ENCODE measurements at regions not wholly inside any gene's neighbourhood (a gene's known extent, or its start where the extent isn't known, plus 50 kb on each side); places are given as distances from the start of the nearest gene placed in this dataset.

DNA sequence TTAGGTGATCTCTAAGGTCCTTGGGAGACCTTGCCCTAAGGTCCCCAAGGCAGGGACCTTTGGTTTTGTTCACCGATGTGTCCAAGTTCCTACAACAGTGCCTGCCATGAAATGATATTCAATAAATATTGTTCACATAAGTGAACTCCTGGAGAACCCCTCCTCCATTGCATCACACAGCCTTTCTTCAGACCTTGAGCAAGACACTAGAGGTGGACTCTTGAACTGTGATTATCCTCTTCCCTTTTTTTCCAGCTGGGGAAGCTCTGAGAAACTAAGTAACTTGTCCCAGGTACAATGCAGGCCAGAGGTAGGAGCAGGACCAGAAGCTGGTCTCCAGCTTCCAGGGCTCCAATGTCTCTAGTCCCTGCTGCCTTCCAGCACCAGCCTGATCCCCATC lies 76.6 kb upstream of the LMO1 start:
- H3K9me3 ChIP-seq (ENCODE audit: severe bottlenecking): no peaks in the 10 kb centered on the region
- H3K36me3 ChIP-seq: no peaks in the 10 kb centered on the region
- no peak overlapping the region for H3K27ac ChIP-seq
- H3K27me3 ChIP-seq (ENCODE audit: insufficient read depth, low read depth, severe bottlenecking): no peaks in the 10 kb centered on the region
- DNase-seq: no peak
- TF ChIP-seq, protein P1, sequence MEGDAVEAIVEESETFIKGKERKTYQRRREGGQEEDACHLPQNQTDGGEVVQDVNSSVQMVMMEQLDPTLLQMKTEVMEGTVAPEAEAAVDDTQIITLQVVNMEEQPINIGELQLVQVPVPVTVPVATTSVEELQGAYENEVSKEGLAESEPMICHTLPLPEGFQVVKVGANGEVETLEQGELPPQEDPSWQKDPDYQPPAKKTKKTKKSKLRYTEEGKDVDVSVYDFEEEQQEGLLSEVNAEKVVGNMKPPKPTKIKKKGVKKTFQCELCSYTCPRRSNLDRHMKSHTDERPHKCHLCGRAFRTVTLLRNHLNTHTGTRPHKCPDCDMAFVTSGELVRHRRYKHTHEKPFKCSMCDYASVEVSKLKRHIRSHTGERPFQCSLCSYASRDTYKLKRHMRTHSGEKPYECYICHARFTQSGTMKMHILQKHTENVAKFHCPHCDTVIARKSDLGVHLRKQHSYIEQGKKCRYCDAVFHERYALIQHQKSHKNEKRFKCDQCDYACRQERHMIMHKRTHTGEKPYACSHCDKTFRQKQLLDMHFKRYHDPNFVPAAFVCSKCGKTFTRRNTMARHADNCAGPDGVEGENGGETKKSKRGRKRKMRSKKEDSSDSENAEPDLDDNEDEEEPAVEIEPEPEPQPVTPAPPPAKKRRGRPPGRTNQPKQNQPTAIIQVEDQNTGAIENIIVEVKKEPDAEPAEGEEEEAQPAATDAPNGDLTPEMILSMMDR (IDR thresholded peaks at IDR 0.05; ENCODE audit: low read depth, low read length): no peak
- no peak overlapping the region for H3K4me3 ChIP-seq (ENCODE audit: low read depth, low read length)

DNA sequence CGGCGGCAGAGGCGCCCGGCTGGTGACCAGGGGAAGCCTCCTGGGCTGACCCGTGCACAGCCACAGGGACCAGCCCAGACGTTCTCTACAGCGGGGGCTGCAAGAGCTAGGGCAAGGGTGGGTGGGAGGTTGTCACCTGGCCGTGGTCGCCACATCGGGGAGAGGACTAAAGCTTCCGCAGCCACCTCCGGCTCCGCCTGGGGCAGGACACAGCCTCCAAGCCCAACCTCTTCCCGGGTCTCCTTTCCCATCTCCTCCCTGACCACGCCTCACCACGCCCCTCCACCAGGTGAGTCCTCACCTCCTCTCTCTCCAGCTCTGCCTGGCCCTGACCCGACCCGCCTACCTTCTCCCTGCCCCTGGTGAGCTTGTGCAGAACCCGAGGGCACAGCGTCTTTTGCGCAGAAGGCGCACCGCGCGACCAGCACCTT lies 75.9 kb upstream of the LMO1 start:
- no peaks in the 10 kb centered on the region for H3K36me3 ChIP-seq
- peak overlapping the region; percentile 18; the same call in 1 of the 2 replicates for H3K27ac ChIP-seq
- TF ChIP-seq, protein P1 (IDR thresholded peaks at IDR 0.05; ENCODE audit: low read depth, low read length): no peak
- no peak for DNase-seq
- no peaks in the 10 kb centered on the region for H3K9me3 ChIP-seq (ENCODE audit: severe bottlenecking)
- H3K27me3 ChIP-seq (ENCODE audit: insufficient read depth, low read depth, severe bottlenecking): no peaks in the 10 kb centered on the region
- H3K4me3 ChIP-seq (ENCODE audit: low read depth, low read length): no peak overlapping the region

DNA sequence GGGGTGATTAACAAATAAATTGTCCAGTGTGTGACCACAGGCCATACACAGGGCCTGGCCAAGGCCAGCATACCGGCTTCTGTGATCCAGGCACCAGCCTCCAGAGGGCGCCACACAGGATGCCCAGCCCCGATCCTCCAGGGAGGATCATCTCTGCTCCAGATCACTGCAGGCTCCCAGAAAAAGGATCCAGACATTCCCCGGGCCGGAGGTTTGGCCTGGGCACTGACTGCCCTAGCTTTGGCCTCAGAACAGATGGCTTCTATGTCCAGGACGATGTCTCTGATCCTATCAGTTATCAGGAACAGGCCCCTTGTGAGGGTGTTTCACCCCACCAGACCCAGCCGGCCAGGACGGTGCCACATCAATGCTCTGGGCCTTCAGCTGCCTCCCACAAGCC lies 74.5 kb upstream of the LMO1 start:
- no peak overlapping the region for H3K27ac ChIP-seq
- TF ChIP-seq, protein P1 (IDR thresholded peaks at IDR 0.05; ENCODE audit: low read depth, low read length): peak; percentile 88
- H3K9me3 ChIP-seq (ENCODE audit: severe bottlenecking): no peaks in the 10 kb centered on the region
- DNase-seq: peak; percentile 73
- no peak overlapping the region for H3K4me3 ChIP-seq (ENCODE audit: low read depth, low read length)
- no peaks in the 10 kb centered on the region for H3K36me3 ChIP-seq
- no peaks in the 10 kb centered on the region for H3K27me3 ChIP-seq (ENCODE audit: insufficient read depth, low read depth, severe bottlenecking)

DNA sequence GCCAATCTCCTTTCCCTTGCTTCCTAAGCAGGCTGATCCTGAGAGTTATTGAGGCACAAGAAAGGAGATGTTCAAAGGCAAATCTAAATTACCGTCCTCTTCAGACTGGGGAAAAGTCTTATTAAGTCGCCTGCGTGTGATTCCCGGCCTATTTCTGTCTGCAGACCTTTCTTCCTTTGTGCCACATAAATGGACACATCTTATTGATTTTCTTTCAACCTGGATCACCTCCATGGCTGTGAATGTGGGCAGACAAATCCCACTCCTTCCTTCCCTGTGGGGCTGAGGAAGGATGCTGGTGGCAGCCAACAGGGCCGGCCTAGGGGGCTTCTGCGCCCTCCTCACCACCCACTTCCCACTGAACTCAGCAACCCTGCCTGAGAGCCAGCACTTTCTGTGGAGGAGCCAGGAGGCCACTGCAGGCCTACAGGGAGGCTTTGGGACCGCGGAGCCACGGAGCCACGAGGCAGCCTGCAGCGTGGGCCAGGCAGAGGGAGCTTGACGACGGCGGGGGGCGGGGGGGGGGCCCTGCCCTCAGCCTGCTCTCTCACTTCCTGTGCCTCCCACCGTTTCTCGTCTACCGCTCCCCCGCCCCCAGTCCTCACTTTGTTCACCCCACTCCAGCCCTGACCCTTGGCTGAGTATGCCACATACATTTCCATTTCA lies 73.6 kb upstream of the LMO1 start:
- Histone ChIP-seq H3K36me3 (no peaks in the 10 kb centered on the region), H3K27ac (0 out of 2 replicates have a peak overlapping the region, but pooled peaks have one; percentile 12), H3K9me3 (ENCODE audit: severe bottlenecking) (no peaks in the 10 kb centered on the region), H3K27me3 (ENCODE audit: insufficient read depth, low read depth, severe bottlenecking) (no peaks in the 10 kb centered on the region), H3K4me3 (ENCODE audit: low read depth, low read length) (no peak overlapping the region)
- DNase-seq: no peak
- TF ChIP-seq, protein P1 (IDR thresholded peaks at IDR 0.05; ENCODE audit: low read depth, low read length): no peak

DNA sequence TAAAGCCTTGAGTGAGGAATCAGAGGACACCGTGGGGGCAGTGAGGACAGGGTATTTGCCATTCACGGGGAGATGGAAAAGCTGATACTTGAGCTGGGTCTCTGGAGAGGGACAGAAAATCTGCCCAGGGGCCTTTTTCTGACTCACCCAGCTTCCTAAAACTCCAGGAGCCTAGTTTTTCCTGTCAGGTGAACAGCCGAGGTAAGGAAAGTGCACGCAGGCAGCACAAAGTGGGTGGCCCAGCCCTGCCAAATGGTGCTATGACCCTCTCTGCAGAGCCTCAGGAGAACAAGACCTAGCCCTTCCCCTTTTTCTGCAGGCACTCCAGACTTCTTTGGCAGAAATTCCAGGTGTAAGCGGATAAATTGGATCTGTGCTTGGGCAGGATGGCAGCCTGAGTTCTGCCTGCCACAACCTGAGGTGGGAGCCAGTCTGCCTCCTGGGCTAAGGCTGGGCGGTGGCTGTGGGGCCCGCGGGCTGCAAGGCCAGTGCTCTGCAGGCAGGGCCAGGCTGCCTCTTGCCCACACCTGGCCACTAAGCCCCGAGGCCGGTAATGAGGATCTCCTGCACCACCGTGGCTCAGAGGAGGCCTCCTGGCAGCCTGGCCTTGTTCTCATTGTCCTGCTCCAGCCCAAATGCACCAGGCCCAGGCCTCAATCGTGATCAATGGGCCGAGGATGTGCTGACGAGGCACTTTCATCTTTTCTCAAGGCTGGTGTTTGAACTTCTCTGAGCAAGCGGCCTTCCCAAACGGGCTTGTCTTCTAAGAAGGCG lies 72.9 kb upstream of the LMO1 start:
- Histone ChIP-seq H3K4me3 (ENCODE audit: low read depth, low read length) (no peak overlapping the region), H3K27me3 (ENCODE audit: insufficient read depth, low read depth, severe bottlenecking) (no peaks in the 10 kb centered on the region), H3K36me3 (no peaks in the 10 kb centered on the region), H3K9me3 (ENCODE audit: severe bottlenecking) (no peaks in the 10 kb centered on the region), H3K27ac (peak overlapping the region; percentile 12)
- no peak for DNase-seq
- TF ChIP-seq, protein P1 (IDR thresholded peaks at IDR 0.05; ENCODE audit: low read depth, low read length): no peak

Data from WERI-Rb-1 (cell line).